IMR-90 (cell line): ENCODE measurements at regions not wholly inside any gene's neighbourhood (a gene's known extent, or its start where the extent isn't known, plus 50 kb on each side); places are given as distances from the start of the nearest gene placed in this dataset.

ENCODE experiments used
- ATAC-seq: fragments of 200-7000 bp; cut with Tn5 transposase; 2 replicates; pipeline ENCODE4 v1.9.1; 2020; ENCODE audit warnings: low read depth, mild to moderate bottlenecking, moderate library complexity
- BruUV-seq: library from RNA; stranded (reverse); fragments of 400-500 nt; replicated peaks from 2 replicates; lab custom pipeline; 2021; lab: Mats Ljungman, UMichigan
- CTCF ChIA-PET: fragments of 300-600 bp; formaldehyde crosslinking; extraction: SDS; loops from one replicate; lab custom pipeline; 2021; ENCODE audit warnings: antibody characterized with exemption; lab: Yijun Ruan, JAX
- POLR2A ChIA-PET: fragments of 300-600 bp; sonication (Branson Sonifier 250); formaldehyde crosslinking; loops from one replicate; lab custom pipeline; 2022; ENCODE audit warnings: antibody characterized with exemption; ENCODE audit not compliant: unreplicated experiment; lab: Charles Lee
- DNase-seq: peaks from one replicate; pipeline ENCODE4 v3.0.0; 2013
- H2AFZ ChIP-seq: replicated peaks from 2 replicates; pipeline ENCODE3; 2013; ENCODE audit warnings: low read length, mild to moderate bottlenecking; ENCODE audit not compliant: poor library complexity
- H2AK5ac ChIP-seq: 2 replicates; pipeline ENCODE4 v1.6.1; 2013; ENCODE audit warnings: low read depth, low read length, inconsistent platforms
- H2AK9ac ChIP-seq: replicated peaks from 2 replicates; pipeline ENCODE3; 2013; ENCODE audit warnings: mild to moderate bottlenecking, low read depth, low read length, moderate library complexity; ENCODE audit not compliant: poor library complexity
- H2BK120ac ChIP-seq: 2 replicates; pipeline ENCODE4 v1.6.1; 2013; ENCODE audit warnings: low read depth, low read length, inconsistent platforms
- H2BK15ac ChIP-seq: 3 replicates; pipeline ENCODE4 v1.6.1; 2013; ENCODE audit warnings: low read depth, low read length, inconsistent platforms
- H2BK20ac ChIP-seq: 2 replicates; pipeline ENCODE4 v1.6.1; 2013; ENCODE audit warnings: low read depth, mild to moderate bottlenecking, inconsistent platforms, low read length, moderate library complexity
- H2BK5ac ChIP-seq: 2 replicates; pipeline ENCODE4 v1.6.1; 2013; ENCODE audit warnings: mild to moderate bottlenecking, low read depth, low read length, inconsistent platforms; ENCODE audit not compliant: poor library complexity, severe bottlenecking
- H3K14ac ChIP-seq: replicated peaks from 2 replicates; pipeline ENCODE4 v1.6.1; 2013; ENCODE audit warnings: low read depth, low read length, inconsistent platforms
- H3K18ac ChIP-seq: 2 replicates; pipeline ENCODE4 v1.6.1; 2013; ENCODE audit warnings: low read depth, low read length, control low read depth
- H3K23ac ChIP-seq: 2 replicates; pipeline ENCODE4 v1.6.1; 2013; ENCODE audit warnings: low read depth, low read length, inconsistent platforms
- H3K27ac ChIP-seq: 2 replicates; pipeline ENCODE4 v1.5.1; 2013; ENCODE audit warnings: mild to moderate bottlenecking, control low read depth, low read length; ENCODE audit not compliant: insufficient read depth
- H3K27me3 ChIP-seq: 2 replicates; pipeline ENCODE4 v1.6.1; 2013; ENCODE audit warnings: low read length; ENCODE audit not compliant: control insufficient read depth, insufficient read depth
- H3K36me3 ChIP-seq: 2 replicates; pipeline ENCODE4 v1.6.1; 2013; ENCODE audit warnings: low read length, mixed read lengths; ENCODE audit not compliant: control insufficient read depth, insufficient read depth
- H3K4ac ChIP-seq: 2 replicates; pipeline ENCODE4 v1.6.1; 2013; ENCODE audit warnings: low read depth, low read length, inconsistent platforms
- H3K4me1 ChIP-seq: 2 replicates; pipeline ENCODE4 v1.6.1; 2013; ENCODE audit warnings: low read length, mixed read lengths; ENCODE audit not compliant: control insufficient read depth, insufficient read depth
- H3K4me2 ChIP-seq: 2 replicates; pipeline ENCODE4 v1.6.1; 2013; ENCODE audit warnings: low read depth, mild to moderate bottlenecking, control low read depth, low read length, moderate library complexity
- H3K4me3 ChIP-seq: 2 replicates; pipeline ENCODE4 v1.5.1; 2013; ENCODE audit warnings: low read depth, mild to moderate bottlenecking, control low read depth, low read length, moderate library complexity; ENCODE audit not compliant: insufficient read depth
- H3K56ac ChIP-seq: 2 replicates; pipeline ENCODE4 v1.6.1; 2013; ENCODE audit warnings: low read length, inconsistent platforms; ENCODE audit not compliant: insufficient read depth; ENCODE audit errors: extremely low read depth
- H3K79me1 ChIP-seq, 2 experiments: 2 replicates each; pipeline ENCODE4 v1.6.1; 2013; ENCODE audit warnings: low read length in 2 of 2, inconsistent platforms in 1 of 2, low read depth in 1 of 2
- H3K9ac ChIP-seq: 2 replicates; pipeline ENCODE4 v1.6.1; 2013; ENCODE audit warnings: low read depth, low read length, control low read depth
- H3K9me1 ChIP-seq: 2 replicates; pipeline ENCODE4 v1.6.1; 2013; ENCODE audit warnings: low read length, inconsistent platforms; ENCODE audit not compliant: insufficient read depth
- H3K9me3 ChIP-seq: 2 replicates; pipeline ENCODE4 v1.6.1; 2013; ENCODE audit warnings: low read length; ENCODE audit not compliant: control insufficient read depth, insufficient read depth
- H4K20me1 ChIP-seq: 2 replicates; pipeline ENCODE4 v1.6.1; 2013; ENCODE audit warnings: low read length, inconsistent platforms; ENCODE audit not compliant: insufficient read depth
- H4K5ac ChIP-seq: 2 replicates; pipeline ENCODE4 v1.6.1; 2013; ENCODE audit warnings: mild to moderate bottlenecking, low read depth, low read length, control low read depth
- H4K8ac ChIP-seq, 2 experiments: 2 replicates each; pipeline ENCODE4 v1.6.1; 2013; ENCODE audit warnings: low read depth in 2 of 2, low read length in 2 of 2, control low read depth in 1 of 2, inconsistent platforms in 1 of 2
- H4K91ac ChIP-seq: 2 replicates; pipeline ENCODE4 v1.6.1; 2013; ENCODE audit warnings: low read depth, low read length, inconsistent platforms; ENCODE audit not compliant: insufficient read depth
- BHLHE40 ChIP-seq: fragments of 150-350 bp; IDR thresholded peaks from 2 replicates; pipeline ENCODE4 v1.6.1; 2016; ENCODE audit warnings: mild to moderate bottlenecking, low read depth, low read length
- CEBPB ChIP-seq: IDR thresholded peaks from 2 replicates; pipeline ENCODE4 v1.6.1; 2012; ENCODE audit warnings: low read depth, low read length, improper control_type of control experiment
- ELK1 ChIP-seq: fragments of 150-350 bp; IDR thresholded peaks from 2 replicates; pipeline ENCODE4 v1.6.1; 2016; ENCODE audit warnings: low read depth, mild to moderate bottlenecking, low read length, moderate library complexity, borderline replicate concordance
- FOS ChIP-seq: fragments of 150-350 bp; IDR thresholded peaks from 2 replicates; pipeline ENCODE4 v1.6.1; 2016; ENCODE audit warnings: low read depth, low read length
- MAZ ChIP-seq: IDR thresholded peaks from 2 replicates; pipeline ENCODE4 v1.6.1; 2012; ENCODE audit warnings: low read depth, mild to moderate bottlenecking, low read length, improper control_type of control experiment, moderate library complexity, borderline replicate concordance
- NFE2L2 ChIP-seq: fragments of 150-350 bp; IDR thresholded peaks from 2 replicates; pipeline ENCODE4 v1.6.1; 2016; ENCODE audit warnings: low read depth, mild to moderate bottlenecking, low read length
- POLR2A ChIP-seq: IDR thresholded peaks from 2 replicates; pipeline ENCODE4 v1.6.1; 2012; ENCODE audit warnings: mild to moderate bottlenecking, low read depth, low read length
- RAD21 ChIP-seq: IDR thresholded peaks from 2 replicates; pipeline ENCODE4 v1.6.1; 2012; ENCODE audit warnings: low read length, improper control_type of control experiment
- RCOR1 ChIP-seq: IDR thresholded peaks from 2 replicates; pipeline ENCODE4 v1.6.1; 2012; ENCODE audit warnings: mild to moderate bottlenecking, low read length, improper control_type of control experiment; ENCODE audit not compliant: insufficient replicate concordance
- RFX5 ChIP-seq: IDR thresholded peaks from 2 replicates; pipeline ENCODE4 v1.8.0; 2012; ENCODE audit warnings: low read depth, mild to moderate bottlenecking, low read length, moderate library complexity
- WGBS, 2 experiments: methylation state at CpG; one replicate each; pipeline versions ENCODE4 v1.1.5 to v1.1.7; 2013; ENCODE audit warnings: missing lambda C conversion rate in 2 of 2; ENCODE audit not compliant: insufficient read length in 1 of 2; ENCODE audit errors: extremely low coverage in 2 of 2; 5-methylcytosine and 5-hydroxymethylcytosine counted together
- dilution Hi-C: fragments of 300-500 bp; cut with HindIII; formaldehyde crosslinking; loops from one replicate; pipeline ENCODE4 v1.14.3; 2018; ENCODE audit warnings: low sequenced_read_pairs; ENCODE audit not compliant: unreplicated experiment
- in situ Hi-C: fragments of 300-500 bp; cut with MboI; formaldehyde crosslinking; loops from 3 replicates; pipeline ENCODE4 v1.14.3; 2019; ENCODE audit warnings: low sequenced_read_pairs, inconsistent platforms, mixed read lengths
- intact Hi-C: fragments of 100-400 bp; cut with micrococcal nuclease; formaldehyde crosslinking; loops from 2 replicates; pipeline ENCODE4 v1.10.0; 2022

GRCh38 chr16:76755496-76755895, 435.5 kb upstream of the MON1B start:
- TF ChIP-seq CEBPB (no peak), RCOR1 (no peak), BHLHE40 (no peak), RAD21 (no peak), MAZ (no peak), NFE2L2 (no peak), FOS (no peak), RFX5 (no peak), ELK1 (no peak), POLR2A (no peak)
- in situ Hi-C loops (no loop called here), dilution Hi-C loops (no loop called here), intact Hi-C loops (no loop called here)
- no peak overlapping the region for H3K4me3 ChIP-seq
- no peak overlapping the region for H3K9ac ChIP-seq
- no peak overlapping the region for H2AK5ac ChIP-seq
- no peaks in the 10 kb centered on the region for H3K79me1 ChIP-seq
- WGBS, 2 experiments = no CpG with 5 or more reads among the region's 3 CpGs
- no peak overlapping the region for H2BK5ac ChIP-seq
- DNase-seq (no peak), ATAC-seq (no peak)
- H3K27me3 ChIP-seq = no peaks in the 10 kb centered on the region
- no peak overlapping the region for H4K5ac ChIP-seq
- CTCF ChIA-PET = no interaction called here
- no peak overlapping the region for H2BK20ac ChIP-seq
- no peak overlapping the region for H3K14ac ChIP-seq
- no peak overlapping the region for H3K4ac ChIP-seq
- H2AFZ ChIP-seq = no peak overlapping the region
- POLR2A ChIA-PET = no interaction called here
- no peak overlapping the region for H2BK15ac ChIP-seq
- H4K8ac ChIP-seq = no peak overlapping the region
- H4K91ac ChIP-seq = no peak overlapping the region
- H4K20me1 ChIP-seq = no peaks in the 10 kb centered on the region
- H3K4me2 ChIP-seq = no peak overlapping the region
- H3K23ac ChIP-seq = no peak overlapping the region
- BruUV-seq = no TSS peak
- no peak overlapping the region for H2AK9ac ChIP-seq
- H3K27ac ChIP-seq = no peak overlapping the region
- H3K18ac ChIP-seq = no peak overlapping the region
- H3K9me3 ChIP-seq = peaks cover 7% of the 10 kb centered on the region
- H2BK120ac ChIP-seq = no peak overlapping the region
- H3K9me1 ChIP-seq = no peaks in the 10 kb centered on the region
- H3K56ac ChIP-seq = no peak overlapping the region
- H3K36me3 ChIP-seq = no peaks in the 10 kb centered on the region
- H3K4me1 ChIP-seq = no peaks in the 10 kb centered on the region
